SK-N-MC (cell line): ENCODE measurements at regions not wholly inside any gene's neighbourhood (a gene's known extent, or its start where the extent isn't known, plus 50 kb on each side); places are given as distances from the start of the nearest gene placed in this dataset.

Experiments used
- EZH2 ChIP-seq: fragments of 200-600 bp; sonication (generic); IDR thresholded peaks from one replicate; pipeline ENCODE4 v1.6.1; 2017; ENCODE audit warnings: antibody characterized with exemption
- FOXP2 ChIP-seq: optimal IDR thresholded peaks from 2 replicates; pipeline ENCODE3; 2011; ENCODE audit warnings: mild to moderate bottlenecking, moderate library complexity; ENCODE audit not compliant: insufficient read depth; ENCODE audit errors: extremely low read length, control extremely low read depth
- POLR2AphosphoS5 ChIP-seq: IDR thresholded peaks from 2 replicates; pipeline ENCODE4 v1.6.1; 2012; ENCODE audit warnings: mild to moderate bottlenecking, low read depth, low read length, borderline replicate concordance

GRCh38 chr11:134466156-134466555 is 54.1 kb upstream of the B3GAT1 start:
- TF ChIP-seq EZH2 = no peak
- no peak for TF ChIP-seq POLR2AphosphoS5
- no peak for TF ChIP-seq FOXP2
